ENCODE measurements at regions not wholly inside any gene's neighbourhood (a gene's known extent, or its start where the extent isn't known, plus 50 kb on each side); places are given as distances from the start of the nearest gene placed in this dataset.

DNA sequence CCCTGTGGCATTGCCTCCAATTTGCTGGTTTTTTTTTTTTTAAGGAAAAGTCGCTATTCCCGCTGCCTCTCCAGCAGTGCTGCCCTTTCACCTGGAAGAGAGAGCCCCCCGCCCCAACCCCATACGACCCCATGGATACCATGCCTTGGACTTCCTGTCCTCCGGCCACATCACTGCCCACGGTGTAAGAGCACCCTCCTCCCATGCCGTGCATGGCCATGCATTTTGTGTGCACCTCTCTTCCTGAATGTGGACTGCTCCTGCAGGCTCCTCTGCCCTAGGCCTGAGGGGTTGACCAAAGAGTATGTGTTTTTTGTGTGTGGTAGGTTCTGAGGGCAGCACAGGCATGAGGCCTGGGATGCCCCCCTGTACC lies 65.6 kb upstream of the SPON1 start:
- TF ChIP-seq, protein P1, sequence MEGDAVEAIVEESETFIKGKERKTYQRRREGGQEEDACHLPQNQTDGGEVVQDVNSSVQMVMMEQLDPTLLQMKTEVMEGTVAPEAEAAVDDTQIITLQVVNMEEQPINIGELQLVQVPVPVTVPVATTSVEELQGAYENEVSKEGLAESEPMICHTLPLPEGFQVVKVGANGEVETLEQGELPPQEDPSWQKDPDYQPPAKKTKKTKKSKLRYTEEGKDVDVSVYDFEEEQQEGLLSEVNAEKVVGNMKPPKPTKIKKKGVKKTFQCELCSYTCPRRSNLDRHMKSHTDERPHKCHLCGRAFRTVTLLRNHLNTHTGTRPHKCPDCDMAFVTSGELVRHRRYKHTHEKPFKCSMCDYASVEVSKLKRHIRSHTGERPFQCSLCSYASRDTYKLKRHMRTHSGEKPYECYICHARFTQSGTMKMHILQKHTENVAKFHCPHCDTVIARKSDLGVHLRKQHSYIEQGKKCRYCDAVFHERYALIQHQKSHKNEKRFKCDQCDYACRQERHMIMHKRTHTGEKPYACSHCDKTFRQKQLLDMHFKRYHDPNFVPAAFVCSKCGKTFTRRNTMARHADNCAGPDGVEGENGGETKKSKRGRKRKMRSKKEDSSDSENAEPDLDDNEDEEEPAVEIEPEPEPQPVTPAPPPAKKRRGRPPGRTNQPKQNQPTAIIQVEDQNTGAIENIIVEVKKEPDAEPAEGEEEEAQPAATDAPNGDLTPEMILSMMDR (conservative IDR thresholded peaks at IDR 0.05; ENCODE audit: low read length): no peak
- TF ChIP-seq EZH2phosphoT487 (IDR thresholded peaks at IDR 0.05; ENCODE audit: borderline replicate concordance, low read depth, low read length): no peak
